ENCODE measurements at regions not wholly inside any gene's neighbourhood (a gene's known extent, or its start where the extent isn't known, plus 50 kb on each side); places are given as distances from the start of the nearest gene placed in this dataset.

DNA sequence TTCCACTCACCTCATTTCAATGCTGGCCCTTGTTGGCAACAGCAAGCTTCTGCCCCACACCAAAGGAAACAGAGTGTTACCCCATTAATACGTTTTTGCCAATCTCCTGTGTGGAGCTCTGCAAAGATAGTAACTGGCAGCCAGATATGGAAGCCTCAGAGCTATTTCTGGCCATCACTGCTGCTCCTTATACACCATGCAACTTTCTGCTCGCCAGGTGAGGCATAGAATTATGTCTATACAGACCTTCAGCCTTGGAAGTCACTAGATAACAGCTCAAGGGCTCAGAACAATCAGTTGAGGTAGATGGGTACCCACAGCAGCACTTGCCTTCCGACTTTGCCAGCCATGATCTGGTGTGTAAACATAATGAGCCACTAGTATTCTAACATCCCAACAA is 214.8 kb upstream of the ALG10B start:
- POLR2A ChIA-PET = no interaction called here
- FAIRE-seq (no peak), DNase-seq (ENCODE audit: low read depth, low spot score) (no peak)
- BruUV-seq (replicated peaks) = no TSS peak
- H3K9ac ChIP-seq (replicated peaks; ENCODE audit: extremely low read depth, insufficient read depth, low read length) = no peak overlapping the region
- no peak overlapping the region for H3K27ac ChIP-seq (ENCODE audit: insufficient read depth, low read depth, low read length)
- no peak overlapping the region for H3K4me3 ChIP-seq (replicated peaks in 1 of 3; ENCODE audit: insufficient read depth in 1 of 3, low read depth in 1 of 3, low read length in 3 of 3)
- H3K36me3 ChIP-seq (ENCODE audit: control insufficient read depth in 2 of 2, extremely low read depth in 1 of 2, insufficient read depth in 2 of 2, low read length in 2 of 2) = no peaks in the 10 kb centered on the region
- H3K79me2 ChIP-seq (ENCODE audit: control insufficient read depth, insufficient read depth, low read length) = no peaks in the 10 kb centered on the region
- peaks cover 2% of the 10 kb centered on the region for H3K9me3 ChIP-seq (replicated peaks; ENCODE audit: control insufficient read depth, insufficient read depth, low read length)
- no peak overlapping the region for H2AFZ ChIP-seq (ENCODE audit: low read depth, low read length)
- CTCF ChIA-PET = no interaction called here
- H4K20me1 ChIP-seq (replicated peaks; ENCODE audit: control insufficient read depth, extremely low read depth, insufficient read depth, low read length) = no peaks in the 10 kb centered on the region
- H3K9me1 ChIP-seq (replicated peaks; ENCODE audit: control insufficient read depth, extremely low read depth, insufficient read depth, low read length) = no peaks in the 10 kb centered on the region
- H3K27me3 ChIP-seq (ENCODE audit: control insufficient read depth in 2 of 2, insufficient read depth in 2 of 2, low read length in 2 of 2) = no peaks in the 10 kb centered on the region
- H3K4me1 ChIP-seq (ENCODE audit: control insufficient read depth, extremely low read depth, insufficient read depth, low read length) = no peaks in the 10 kb centered on the region
- no peak overlapping the region for H3K4me2 ChIP-seq (ENCODE audit: insufficient read depth, low read length)
- dilution Hi-C loops (cut with MboI; ENCODE audit: extremely low pct_ligation_motif_present, low sequenced_read_pairs) = no loop called here
- intact Hi-C loops (cut with micrococcal nuclease) = no loop called here
- TF ChIP-seq, protein P1, sequence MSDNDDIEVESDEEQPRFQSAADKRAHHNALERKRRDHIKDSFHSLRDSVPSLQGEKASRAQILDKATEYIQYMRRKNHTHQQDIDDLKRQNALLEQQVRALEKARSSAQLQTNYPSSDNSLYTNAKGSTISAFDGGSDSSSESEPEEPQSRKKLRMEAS (IDR thresholded peaks at IDR 0.05; ENCODE audit: insufficient read depth, insufficient read length) = no peak
- TF ChIP-seq POLR2AphosphoS5 (IDR thresholded peaks at IDR 0.05; ENCODE audit: insufficient read depth, low read depth, low read length) = no peak
- no peak for TF ChIP-seq GATA2 (IDR thresholded peaks at IDR 0.05; ENCODE audit: insufficient read depth, insufficient read length, low read depth, low read length)

- CTCF ChIA-PET = no interaction called here
These were observed 214.4 kb upstream of the ALG10B start for GRCh38 chr12:38102197-38102596.

More at GRCh38 chr12:38102197-38102596, 214.4 kb upstream of the ALG10B start:
- DNase-seq (ENCODE audit: low read depth, low spot score) = no peak
- H4K20me1 ChIP-seq (replicated peaks; ENCODE audit: control insufficient read depth, extremely low read depth, insufficient read depth, low read length) = no peaks in the 10 kb centered on the region
- H3K27ac ChIP-seq (ENCODE audit: insufficient read depth, low read depth, low read length) = no peak overlapping the region
- BruUV-seq (replicated peaks) = no TSS peak
- H3K4me3 ChIP-seq (replicated peaks in 1 of 3; ENCODE audit: insufficient read depth in 1 of 3, low read depth in 1 of 3, low read length in 3 of 3) = no peak overlapping the region
- H3K9ac ChIP-seq (replicated peaks; ENCODE audit: extremely low read depth, insufficient read depth, low read length) = no peak overlapping the region
- TF ChIP-seq, protein P2, sequence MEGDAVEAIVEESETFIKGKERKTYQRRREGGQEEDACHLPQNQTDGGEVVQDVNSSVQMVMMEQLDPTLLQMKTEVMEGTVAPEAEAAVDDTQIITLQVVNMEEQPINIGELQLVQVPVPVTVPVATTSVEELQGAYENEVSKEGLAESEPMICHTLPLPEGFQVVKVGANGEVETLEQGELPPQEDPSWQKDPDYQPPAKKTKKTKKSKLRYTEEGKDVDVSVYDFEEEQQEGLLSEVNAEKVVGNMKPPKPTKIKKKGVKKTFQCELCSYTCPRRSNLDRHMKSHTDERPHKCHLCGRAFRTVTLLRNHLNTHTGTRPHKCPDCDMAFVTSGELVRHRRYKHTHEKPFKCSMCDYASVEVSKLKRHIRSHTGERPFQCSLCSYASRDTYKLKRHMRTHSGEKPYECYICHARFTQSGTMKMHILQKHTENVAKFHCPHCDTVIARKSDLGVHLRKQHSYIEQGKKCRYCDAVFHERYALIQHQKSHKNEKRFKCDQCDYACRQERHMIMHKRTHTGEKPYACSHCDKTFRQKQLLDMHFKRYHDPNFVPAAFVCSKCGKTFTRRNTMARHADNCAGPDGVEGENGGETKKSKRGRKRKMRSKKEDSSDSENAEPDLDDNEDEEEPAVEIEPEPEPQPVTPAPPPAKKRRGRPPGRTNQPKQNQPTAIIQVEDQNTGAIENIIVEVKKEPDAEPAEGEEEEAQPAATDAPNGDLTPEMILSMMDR (IDR thresholded peaks at IDR 0.05; ENCODE audit: extremely low read depth in 1 of 2, insufficient read depth in 1 of 2, low read depth in 1 of 2, low read length in 2 of 2) = no peak
- TF ChIP-seq POLR2AphosphoS5 (IDR thresholded peaks at IDR 0.05; ENCODE audit: insufficient read depth, low read depth, low read length) = no peak
- TF ChIP-seq EZH2 (IDR thresholded peaks at IDR 0.05; ENCODE audit: borderline replicate concordance, low read depth, low read length, severe bottlenecking) = no peak
- no peak for TF ChIP-seq POLR2A (IDR thresholded peaks at IDR 0.05; ENCODE audit: low read depth, low read length)
- dilution Hi-C loops (cut with MboI; ENCODE audit: extremely low pct_ligation_motif_present, low sequenced_read_pairs) (no loop called here), intact Hi-C loops (cut with micrococcal nuclease) (no loop called here)
- no peaks in the 10 kb centered on the region for H3K27me3 ChIP-seq (ENCODE audit: control insufficient read depth in 2 of 2, insufficient read depth in 2 of 2, low read length in 2 of 2)
- POLR2A ChIA-PET = no interaction called here
- H3K79me2 ChIP-seq (ENCODE audit: control insufficient read depth, insufficient read depth, low read length) = no peaks in the 10 kb centered on the region
- no peaks in the 10 kb centered on the region for H3K4me1 ChIP-seq (ENCODE audit: control insufficient read depth, extremely low read depth, insufficient read depth, low read length)
- H3K36me3 ChIP-seq (ENCODE audit: control insufficient read depth in 2 of 2, extremely low read depth in 1 of 2, insufficient read depth in 2 of 2, low read length in 2 of 2) = no peaks in the 10 kb centered on the region
- H3K9me1 ChIP-seq (replicated peaks; ENCODE audit: control insufficient read depth, extremely low read depth, insufficient read depth, low read length) = no peaks in the 10 kb centered on the region
- peaks cover 2% of the 10 kb centered on the region for H3K9me3 ChIP-seq (replicated peaks; ENCODE audit: control insufficient read depth, insufficient read depth, low read length)
- no peak overlapping the region for H2AFZ ChIP-seq (ENCODE audit: low read depth, low read length)
- H3K4me2 ChIP-seq (ENCODE audit: insufficient read depth, low read length) = no peak overlapping the region
- FAIRE-seq = no peak
